ENCODE measurements at regions not wholly inside any gene's neighbourhood (a gene's known extent, or its start where the extent isn't known, plus 50 kb on each side); places are given as distances from the start of the nearest gene placed in this dataset.

DNA sequence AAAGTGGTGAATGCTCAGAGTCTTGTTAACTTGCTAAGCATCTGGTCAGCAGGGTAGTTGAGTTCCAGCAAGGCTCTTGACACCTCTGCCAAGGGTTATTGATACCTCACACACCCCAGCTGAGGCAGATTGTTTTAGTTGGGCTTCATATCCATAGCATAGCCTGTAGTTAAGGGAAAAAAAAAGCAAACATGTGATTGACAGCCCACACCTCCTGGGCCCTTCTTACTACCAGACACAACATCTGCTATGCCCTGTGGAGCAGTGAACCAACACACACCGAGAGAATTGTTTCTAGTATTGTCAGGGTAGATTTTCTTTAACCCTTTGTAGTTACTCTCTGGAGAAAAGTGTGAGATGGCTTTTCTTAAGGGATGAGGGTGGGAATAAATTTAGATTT is 697.0 kb upstream of the POU3F2 start:
- no peak overlapping the region for H3K27ac ChIP-seq
- H3K4me1 ChIP-seq: no peaks in the 10 kb centered on the region
- H3K4me3 ChIP-seq: no peak overlapping the region

GRCh38 chr6:98142839-98143238 is 691.5 kb upstream of the POU3F2 start:
- no peak for DNase-seq
- no peak for TF ChIP-seq POLR2A (IDR thresholded peaks at IDR 0.05)
- no peak for TF ChIP-seq CTCF (IDR thresholded peaks at IDR 0.05)
- Histone ChIP-seq H3K4me3 (no peak overlapping the region), H3K36me3 (no peaks in the 10 kb centered on the region), H3K27ac (no peak overlapping the region), H3K9me3 (no peaks in the 10 kb centered on the region), H3K27me3 (no peaks in the 10 kb centered on the region), H3K4me1 (no peaks in the 10 kb centered on the region)

More for the DNA sequence above, 697.0 kb upstream of the POU3F2 start:
- no peak for DNase-seq
- no peaks in the 10 kb centered on the region for H3K9me3 ChIP-seq
- TF ChIP-seq POLR2A (IDR thresholded peaks at IDR 0.05): no peak
- no peaks in the 10 kb centered on the region for H3K27me3 ChIP-seq
- no peaks in the 10 kb centered on the region for H3K36me3 ChIP-seq

DNA sequence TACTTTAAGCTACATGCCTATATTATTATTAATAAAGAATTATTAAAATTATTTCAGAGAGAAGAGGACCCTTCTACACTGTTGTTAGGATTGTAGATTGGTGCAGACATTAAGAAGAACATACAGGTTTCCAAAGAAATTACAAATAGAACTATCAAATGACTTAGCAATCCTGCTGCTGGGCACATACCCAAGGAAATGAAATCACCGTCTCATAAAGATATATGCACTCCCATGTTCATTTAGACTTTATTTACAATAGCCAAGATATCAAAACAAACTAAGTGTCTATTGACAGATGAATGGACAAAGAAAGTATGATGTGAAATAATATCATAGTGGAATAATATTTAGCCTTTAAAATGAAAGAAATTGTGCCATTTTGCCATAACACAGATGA is 687.7 kb upstream of the POU3F2 start:
- H3K4me3 ChIP-seq: no peak overlapping the region
- H3K9me3 ChIP-seq: no peaks in the 10 kb centered on the region
- TF ChIP-seq CTCF (IDR thresholded peaks at IDR 0.05) (no peak), POLR2A (IDR thresholded peaks at IDR 0.05) (no peak)
- H3K4me1 ChIP-seq: no peaks in the 10 kb centered on the region
- H3K27ac ChIP-seq: no peak overlapping the region
- no peaks in the 10 kb centered on the region for H3K27me3 ChIP-seq
- no peak for DNase-seq
- H3K36me3 ChIP-seq: no peaks in the 10 kb centered on the region

- no peaks in the 10 kb centered on the region for H3K4me1 ChIP-seq
- DNase-seq: no peak
These were observed 677.8 kb upstream of the POU3F2 start for GRCh38 chr6:98156580-98156979.

DNA sequence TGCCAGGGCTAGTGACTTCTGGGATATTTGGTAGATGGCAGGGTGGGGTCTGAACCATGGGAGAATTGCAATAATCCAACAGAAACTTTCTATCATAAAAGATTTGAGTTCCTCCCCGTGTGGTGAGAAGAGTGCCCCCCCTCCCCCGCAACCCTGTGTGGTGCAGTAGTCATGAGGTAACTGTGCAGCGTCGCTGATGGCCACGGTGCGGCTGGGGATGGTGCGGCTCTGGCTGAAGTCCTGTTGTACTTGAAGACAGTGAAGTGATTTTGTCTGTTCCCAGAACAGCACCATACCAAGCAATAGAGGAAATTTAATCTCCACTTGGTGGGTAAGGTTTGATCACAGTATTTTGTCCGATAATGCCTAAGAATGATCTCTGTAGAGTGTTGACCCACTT is 654.8 kb upstream of the POU3F2 start:
- Histone ChIP-seq H3K9me3 (peaks cover 0 to 4% (median 0%) of the 10 kb centered on the region in 4 donors), H3K27me3 (no peaks in the 10 kb centered on the region), H3K36me3 (no peaks in the 10 kb centered on the region), H3K4me1 (no peaks in the 10 kb centered on the region), H3K4me3 (no peak overlapping the region), H3K27ac (no peak overlapping the region)
- no peak for DNase-seq
- TF ChIP-seq POLR2A (IDR thresholded peaks at IDR 0.05): no peak
- no peak for TF ChIP-seq CTCF (IDR thresholded peaks at IDR 0.05)

More at GRCh38 chr6:98156580-98156979, 677.8 kb upstream of the POU3F2 start:
- no peak overlapping the region for H3K27ac ChIP-seq
- H3K27me3 ChIP-seq: no peaks in the 10 kb centered on the region
- H3K4me3 ChIP-seq: no peak overlapping the region
- H3K36me3 ChIP-seq: no peaks in the 10 kb centered on the region
- TF ChIP-seq POLR2A (IDR thresholded peaks at IDR 0.05): no peak
- no peaks in the 10 kb centered on the region for H3K9me3 ChIP-seq

- H3K27ac ChIP-seq: no peak overlapping the region
- TF ChIP-seq POLR2A (IDR thresholded peaks at IDR 0.05) (no peak), CTCF (IDR thresholded peaks at IDR 0.05) (no peak)
- H3K36me3 ChIP-seq: no peaks in the 10 kb centered on the region
These were observed 634.3 kb upstream of the POU3F2 start for GRCh38 chr6:98200084-98200483.

GRCh38 chr6:98203170-98203806 is 631.1 kb upstream of the POU3F2 start:
- no peaks in the 10 kb centered on the region for H3K4me1 ChIP-seq
- H3K36me3 ChIP-seq: no peaks in the 10 kb centered on the region
- no peak for TF ChIP-seq POLR2A (IDR thresholded peaks at IDR 0.05)
- no peak for TF ChIP-seq CTCF (IDR thresholded peaks at IDR 0.05)
- no peaks in the 10 kb centered on the region for H3K27me3 ChIP-seq
- DNase-seq: no peak
- H3K9me3 ChIP-seq: no peaks in the 10 kb centered on the region
- no peak overlapping the region for H3K27ac ChIP-seq
- no peak overlapping the region for H3K4me3 ChIP-seq

More at GRCh38 chr6:98200084-98200483, 634.3 kb upstream of the POU3F2 start:
- Histone ChIP-seq H3K9me3 (no peaks in the 10 kb centered on the region), H3K4me1 (no peaks in the 10 kb centered on the region), H3K27me3 (no peaks in the 10 kb centered on the region), H3K4me3 (no peak overlapping the region)
- no peak for DNase-seq
